SIG-M5 (cell line): ENCODE measurements at regions not wholly inside any gene's neighbourhood (a gene's known extent, or its start where the extent isn't known, plus 50 kb on each side); places are given as distances from the start of the nearest gene placed in this dataset.
"Not testable (repeated sequence)": the region's sequence is repeated elsewhere in the genome, so short reads cannot be mapped to it uniquely, and the experiment has no call there.

Experiments used
- DNase-seq: peaks from one replicate; lab custom pipeline; 2025; lab: John Stamatoyannopoulos, UW

GRCh38 chr7:120086468-120086867 lies 186.5 kb upstream of the KCND2 start:
- not testable (repeated sequence) for DNase-seq

- no peak for DNase-seq
Observed at GRCh38 chr7:120089968-120090367, 183.0 kb upstream of the KCND2 start.

DNA sequence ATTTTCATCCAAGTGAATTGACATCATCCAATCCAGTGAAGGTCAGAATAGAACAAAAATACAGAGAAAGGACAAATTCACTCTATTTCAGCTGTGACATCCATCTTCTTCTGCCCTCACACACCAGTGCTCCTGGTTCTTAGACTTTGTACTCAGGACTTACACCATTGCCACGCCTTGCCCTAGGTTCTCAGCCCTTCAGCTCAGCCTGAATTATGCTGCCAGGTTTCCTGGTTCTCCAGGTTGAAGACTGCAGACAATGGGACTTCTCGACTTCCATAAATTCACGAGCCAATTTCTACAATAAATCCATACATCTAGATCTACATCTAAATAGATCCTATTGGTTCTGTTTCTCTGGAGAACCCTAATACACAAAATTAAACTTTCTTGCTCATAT lies 181.2 kb upstream of the KCND2 start:
- DNase-seq = no peak

DNA sequence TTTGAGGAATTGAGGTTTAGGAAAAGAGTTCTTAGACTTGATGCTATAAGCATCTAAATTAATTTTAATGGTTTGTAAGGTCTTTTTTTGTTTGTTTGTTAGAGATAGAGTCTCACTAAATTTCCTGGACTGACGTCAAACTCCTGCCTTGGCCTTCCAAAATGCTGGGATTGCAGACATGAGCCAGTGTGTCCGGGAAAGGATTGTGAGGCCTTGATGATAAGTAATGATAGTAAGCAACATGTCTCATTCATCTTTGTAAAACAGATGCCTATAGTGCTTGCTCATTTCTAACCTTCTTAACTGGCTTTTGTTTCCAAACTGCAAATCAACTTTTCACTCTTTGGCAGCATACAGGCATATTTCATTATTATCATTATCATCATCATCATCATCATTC lies 176.0 kb upstream of the KCND2 start:
- DNase-seq = no peak

DNA sequence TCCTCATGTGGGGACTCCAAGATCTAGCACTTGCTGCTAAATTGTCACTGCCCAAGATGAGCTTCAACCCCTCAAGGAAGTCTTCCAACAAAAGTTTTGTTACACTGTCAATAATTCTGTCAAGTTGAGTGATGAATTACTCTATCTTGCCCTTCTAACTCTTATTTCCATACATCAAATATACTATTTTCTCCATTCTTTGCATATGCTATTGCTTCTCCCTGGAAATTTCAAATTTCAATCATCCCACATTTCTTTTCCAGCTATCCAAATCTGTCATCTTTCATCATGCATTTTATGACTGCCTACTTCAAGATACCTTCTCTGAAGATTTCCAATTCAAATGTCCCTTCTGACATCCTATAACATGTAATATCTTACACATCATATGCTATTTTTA lies 175.2 kb upstream of the KCND2 start:
- DNase-seq = no peak

DNA sequence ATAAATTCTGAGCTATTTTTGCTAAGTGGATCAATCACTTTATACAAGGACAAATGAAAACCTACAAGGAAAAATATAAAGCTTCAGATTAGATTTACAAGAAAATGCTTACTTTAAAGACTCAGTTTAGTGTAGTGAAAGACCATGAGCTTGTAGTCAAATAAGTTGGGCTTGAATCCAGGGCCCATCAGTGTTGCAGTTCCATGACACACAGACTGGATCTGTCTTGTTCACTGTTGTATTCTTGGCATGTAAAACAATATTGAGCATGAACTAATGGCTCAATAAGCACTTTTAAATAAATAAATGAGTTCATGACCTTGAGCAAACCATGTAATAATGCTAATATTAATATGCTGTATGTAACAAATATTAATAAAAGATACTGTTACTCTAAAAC lies 164.6 kb upstream of the KCND2 start:
- no peak for DNase-seq

DNA sequence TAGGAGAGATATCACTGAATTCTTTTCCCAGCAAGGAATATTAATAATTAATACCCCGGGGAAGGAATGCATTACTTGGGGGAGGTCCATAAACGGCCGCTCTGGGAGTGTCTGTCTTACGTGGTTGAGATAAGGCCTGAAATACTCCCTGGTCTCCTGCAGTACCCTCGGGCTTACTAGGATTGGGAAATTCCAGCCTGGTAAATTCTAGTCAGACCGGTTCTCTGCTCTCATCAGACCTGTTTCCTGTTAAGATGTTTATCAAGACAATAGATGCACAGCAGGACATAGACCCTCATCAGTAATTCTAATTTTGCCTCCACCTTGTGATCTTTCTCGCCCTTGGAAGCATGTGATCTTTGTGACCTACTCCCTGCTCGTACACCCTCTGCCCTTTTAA lies 162.8 kb upstream of the KCND2 start:
- DNase-seq = no peak

DNA sequence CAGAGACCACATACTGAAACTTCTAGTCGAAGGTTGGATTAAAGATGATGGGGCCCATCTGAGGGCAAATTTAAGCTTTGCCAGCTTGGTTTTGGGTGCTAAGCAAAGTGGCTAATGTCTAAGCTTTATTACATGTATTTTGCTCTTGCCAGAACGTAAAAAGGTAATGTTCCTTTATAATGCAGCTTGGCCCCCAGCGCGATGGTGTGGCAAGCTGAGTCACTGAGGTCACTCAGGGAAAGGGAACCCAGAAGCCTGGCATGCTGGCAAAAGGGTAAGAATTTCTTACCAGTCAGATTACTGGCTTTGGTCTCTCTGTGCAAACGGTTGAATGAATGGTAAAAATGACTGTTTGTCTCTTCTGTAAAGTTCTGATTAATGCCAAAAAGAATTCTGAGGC lies 158.3 kb upstream of the KCND2 start:
- no peak for DNase-seq

- DNase-seq = no peak
Observed at GRCh38 chr7:120123528-120123927, 149.4 kb upstream of the KCND2 start.

DNA sequence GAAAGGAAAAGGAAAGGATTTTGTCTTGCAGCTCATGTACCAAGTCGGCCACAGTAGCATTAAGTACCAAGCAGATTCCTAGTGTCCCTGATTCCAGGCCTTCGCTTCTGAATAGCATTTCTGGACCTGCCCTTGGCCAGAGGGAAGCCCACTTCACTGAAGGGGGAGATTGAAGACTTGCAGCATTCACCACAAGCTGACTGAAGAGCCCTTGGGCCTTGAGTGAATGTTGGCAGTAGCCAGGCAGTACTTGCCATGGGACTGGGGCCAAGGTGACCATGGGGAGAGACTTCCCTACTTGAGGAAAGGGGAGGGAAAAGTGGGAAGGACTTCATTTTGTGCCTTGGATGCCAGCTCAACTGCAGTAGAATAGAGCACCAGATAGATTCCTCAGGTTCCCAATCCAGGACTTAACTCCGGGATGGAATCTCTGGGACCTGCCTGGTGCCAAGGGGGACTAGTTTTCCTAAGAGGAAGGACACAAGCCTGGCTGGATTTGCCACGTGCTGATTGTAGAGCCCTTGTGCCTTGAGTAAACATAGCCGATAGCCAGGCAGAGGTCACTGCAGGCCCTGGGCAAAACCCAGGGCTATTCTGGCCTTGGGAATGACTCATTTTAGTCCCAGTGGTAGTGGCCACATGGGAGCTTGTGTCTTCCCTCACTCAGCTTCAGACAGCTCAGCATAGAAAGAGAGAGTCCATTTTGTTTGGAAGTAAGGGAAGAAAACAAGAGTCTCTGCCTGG lies 141.7 kb upstream of the KCND2 start:
- DNase-seq = no peak

DNA sequence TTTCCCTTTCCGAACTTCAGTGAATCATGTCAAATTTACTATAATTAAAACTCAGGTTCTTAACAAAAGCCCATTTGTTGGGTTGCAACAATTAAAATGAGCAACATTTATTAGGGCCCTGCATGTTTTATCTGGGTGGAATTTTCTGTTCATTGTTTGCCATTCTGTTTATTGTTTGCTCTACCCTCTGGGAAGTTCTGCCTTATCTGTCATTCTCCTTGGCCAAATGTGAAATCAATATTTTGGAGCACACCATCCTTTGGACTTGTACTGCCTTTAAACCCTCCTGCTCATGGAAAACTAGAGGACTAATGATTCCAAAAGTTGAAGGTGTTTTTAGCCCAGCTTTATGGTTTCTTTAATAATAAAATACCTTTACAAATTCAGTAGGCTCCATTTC lies 134.5 kb upstream of the KCND2 start:
- no peak for DNase-seq

GRCh38 chr7:120156476-120156875 lies 116.5 kb upstream of the KCND2 start:
- no peak for DNase-seq

DNA sequence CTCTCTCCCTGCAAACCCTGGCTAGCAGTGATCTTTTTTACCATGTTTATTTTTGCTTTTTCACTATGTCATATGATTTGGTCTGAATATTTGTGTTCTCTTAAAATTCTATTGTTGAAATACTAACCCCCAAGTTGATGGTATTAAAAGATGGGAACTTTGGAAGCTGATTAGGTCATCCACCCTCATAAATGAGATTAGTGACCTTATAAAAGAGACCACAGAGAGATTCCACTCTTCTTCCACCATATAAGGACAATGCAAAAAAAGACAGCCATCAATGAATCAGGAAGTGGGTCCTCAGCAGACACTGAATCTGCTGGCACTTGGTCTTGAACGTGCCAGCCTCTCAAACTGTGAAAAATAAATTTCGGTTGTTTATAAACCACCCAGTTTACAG lies 112.8 kb upstream of the KCND2 start:
- no peak for DNase-seq

DNA sequence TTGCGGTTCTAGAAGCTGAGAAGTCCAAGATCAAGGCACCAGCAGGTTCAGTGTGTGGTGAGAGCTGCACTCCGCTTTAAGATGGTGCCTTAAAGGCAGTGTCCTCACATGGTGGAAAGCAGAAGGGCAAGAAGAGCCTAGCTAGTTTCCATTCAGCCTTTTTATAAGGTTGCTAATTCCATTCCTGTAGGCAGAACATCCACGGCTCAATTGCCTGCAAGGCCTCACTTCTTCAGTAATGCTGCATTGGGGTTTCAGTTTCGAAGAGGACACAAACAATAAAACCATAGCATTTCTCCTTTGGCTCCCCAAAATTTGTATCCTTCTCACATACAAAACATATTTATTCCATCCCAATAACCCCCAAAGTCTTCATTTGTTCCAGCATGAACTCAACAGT lies 109.5 kb upstream of the KCND2 start:
- DNase-seq = no peak

- DNase-seq = no peak
Observed at GRCh38 chr7:120165227-120165626, 107.7 kb upstream of the KCND2 start.

GRCh38 chr7:120168066-120168465 lies 104.9 kb upstream of the KCND2 start:
- DNase-seq = no peak

GRCh38 chr7:120169996-120170783 lies 102.8 kb upstream of the KCND2 start:
- DNase-seq = no peak

DNA sequence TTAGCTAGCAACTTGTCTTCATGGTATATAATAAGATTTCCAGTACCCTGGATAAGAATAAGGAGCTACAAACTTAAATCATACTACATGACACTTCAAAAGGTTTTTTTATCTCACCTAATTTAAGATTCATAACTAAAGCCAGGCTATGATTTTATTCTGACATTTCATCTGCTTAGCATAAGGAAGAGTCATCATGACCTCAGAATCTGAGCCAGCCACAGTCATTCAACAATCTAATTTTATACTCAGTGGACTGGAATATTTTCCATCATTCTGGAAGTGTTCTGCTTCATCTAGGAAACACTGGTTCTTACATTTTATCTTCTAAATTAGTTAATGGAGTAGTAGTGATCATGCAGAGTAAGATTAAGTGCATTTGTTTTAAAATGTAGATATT lies 102.1 kb upstream of the KCND2 start:
- DNase-seq = no peak

DNA sequence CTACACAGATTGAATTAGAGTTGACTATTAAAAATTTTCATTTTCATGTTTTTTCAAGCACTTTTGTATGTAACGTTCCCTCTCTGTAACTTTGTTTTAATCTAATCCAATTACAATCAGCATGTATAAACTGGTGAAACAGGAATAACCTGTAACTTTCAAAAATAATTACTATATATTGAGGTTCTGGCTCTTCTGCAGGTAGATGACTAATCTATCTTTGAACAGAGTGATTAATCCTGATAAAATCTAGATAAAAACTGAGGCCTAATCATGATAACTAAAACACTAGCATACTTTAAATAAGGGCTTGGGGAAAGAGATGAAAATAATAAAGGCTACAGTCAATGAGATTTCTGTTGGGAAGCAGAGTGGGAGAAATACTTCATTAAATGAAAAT lies 101.6 kb upstream of the KCND2 start:
- no peak for DNase-seq

DNA sequence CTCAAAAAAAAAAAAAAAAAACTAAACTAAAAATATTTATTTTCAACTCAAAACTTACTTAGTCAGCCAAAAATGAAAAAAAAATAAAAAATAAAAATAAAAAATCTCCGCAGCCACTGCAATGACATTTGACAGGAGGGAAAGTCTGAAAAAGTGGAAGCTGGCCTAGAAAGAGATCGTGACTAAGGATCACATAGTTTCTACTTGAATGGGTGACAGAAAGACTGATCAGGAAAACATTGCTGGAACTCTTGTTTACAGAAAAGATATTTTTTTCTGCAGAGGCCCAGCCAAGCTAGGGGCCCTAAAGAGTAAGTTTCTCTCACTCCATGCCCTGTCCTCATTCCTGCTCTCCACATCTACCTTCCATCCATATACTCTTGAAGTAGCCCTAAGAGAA lies 92.8 kb upstream of the KCND2 start:
- no peak for DNase-seq

GRCh38 chr7:120181499-120181898 lies 91.5 kb upstream of the KCND2 start:
- DNase-seq = no peak

DNA sequence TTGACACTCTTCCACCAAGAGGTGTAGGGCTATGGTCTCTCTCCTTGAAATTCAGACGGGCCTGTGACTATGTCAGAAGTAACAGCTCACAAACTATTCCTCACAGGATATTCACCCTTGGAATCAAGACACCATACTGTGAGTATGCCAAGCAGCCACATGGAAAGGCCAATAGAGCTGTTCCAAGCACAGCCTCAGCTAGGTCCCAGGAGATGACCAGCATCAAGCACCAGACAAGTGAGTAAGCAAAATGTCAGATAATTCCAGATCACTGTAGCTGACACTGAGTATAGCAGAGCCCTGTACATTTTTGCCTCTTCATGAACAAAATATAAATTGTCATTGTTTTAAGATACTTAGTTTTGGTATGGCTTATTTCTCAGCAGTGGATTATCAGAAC lies 88.1 kb upstream of the KCND2 start:
- no peak for DNase-seq

DNA sequence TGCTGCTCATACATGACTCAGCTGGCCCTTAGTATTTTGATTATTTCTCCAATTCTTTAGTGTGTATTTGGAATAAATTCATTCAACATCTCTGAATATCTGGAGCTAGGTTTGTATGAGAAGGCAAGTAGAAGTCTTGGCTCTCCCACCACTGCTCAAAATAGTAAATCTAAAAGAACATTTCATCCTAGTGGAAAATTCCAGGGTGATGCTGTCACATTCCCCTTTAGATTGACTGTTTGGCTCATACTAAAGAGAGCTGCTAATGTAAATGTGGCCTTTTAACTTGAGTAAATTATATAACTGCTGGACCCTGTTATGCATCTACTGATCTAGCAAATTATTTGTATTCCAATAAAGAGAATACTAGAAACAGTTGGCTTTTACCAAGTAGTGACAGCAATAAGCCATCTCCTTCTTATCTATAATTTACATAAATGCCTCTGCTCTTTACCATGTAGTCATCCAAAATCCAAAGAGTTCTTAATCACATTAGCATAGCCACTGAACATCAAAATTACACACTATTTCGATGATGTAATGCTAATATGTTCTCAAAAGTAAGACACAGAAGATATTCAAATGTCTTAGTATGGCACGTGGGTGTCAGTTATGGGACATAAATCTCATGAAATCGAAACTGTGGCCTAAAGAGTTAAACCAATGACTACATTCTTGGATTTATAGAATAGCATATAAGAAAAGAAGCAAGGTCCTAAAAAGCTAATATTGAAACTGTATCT lies 86.9 kb upstream of the KCND2 start:
- no peak for DNase-seq
